Liver (tissue), 8 donors: ENCODE measurements at regions not wholly inside any gene's neighbourhood (a gene's known extent, or its start where the extent isn't known, plus 50 kb on each side); places are given as distances from the start of the nearest gene placed in this dataset.

Source experiments
- DNase-seq: peaks from one replicate; pipeline ENCODE4 v3.0.0-alpha.2; 2017; ENCODE audit warnings: low spot score
- H3K27ac ChIP-seq, 2 donors: one replicate each; pipeline ENCODE4 v1.7.0; 2013; ENCODE audit warnings: inconsistent platforms in 2 of 2, low read length in 2 of 2, control low read depth in 1 of 2, low read depth in 1 of 2, mild to moderate bottlenecking in 1 of 2
- H3K27me3 ChIP-seq, 4 donors: one replicate each; pipeline versions ENCODE4 v1.6.1 to v1.7.0; 2013; ENCODE audit warnings: low read length in 3 of 4, inconsistent platforms in 1 of 4, mild to moderate bottlenecking in 1 of 4, moderate library complexity in 1 of 4; ENCODE audit not compliant: control insufficient read depth in 4 of 4, insufficient read depth in 4 of 4
- H3K36me3 ChIP-seq, 4 donors: one replicate each; pipeline versions ENCODE4 v1.6.1 to v1.7.0; 2013; ENCODE audit warnings: low read length in 3 of 4, mild to moderate bottlenecking in 3 of 4, low read depth in 1 of 4, moderate library complexity in 1 of 4; ENCODE audit not compliant: control insufficient read depth in 4 of 4, insufficient read depth in 3 of 4
- H3K4me1 ChIP-seq, 4 donors: one replicate each; pipeline versions ENCODE4 v1.6.1 to v1.7.0; 2013; ENCODE audit warnings: low read length in 3 of 4, mild to moderate bottlenecking in 3 of 4, moderate library complexity in 1 of 4; ENCODE audit not compliant: control insufficient read depth in 4 of 4, insufficient read depth in 4 of 4
- H3K4me3 ChIP-seq, 3 donors: one replicate each; pipeline versions ENCODE4 v1.6.1 to v1.7.0; 2013; ENCODE audit warnings: low read length in 3 of 3, control low read depth in 1 of 3, low read depth in 1 of 3, mild to moderate bottlenecking in 1 of 3
- H3K9ac ChIP-seq, 2 donors: one replicate each; pipeline ENCODE4 v1.7.0; 2013; ENCODE audit warnings: low read length in 2 of 2, mild to moderate bottlenecking in 2 of 2, moderate library complexity in 2 of 2, control low read depth in 1 of 2, low read depth in 1 of 2
- H3K9me3 ChIP-seq, 4 donors: one replicate each; pipeline versions ENCODE4 v1.6.1 to v1.7.0; 2013; ENCODE audit warnings: low read length in 3 of 4; ENCODE audit not compliant: control insufficient read depth in 4 of 4
- ATF3 ChIP-seq: IDR thresholded peaks from 2 replicates; pipeline ENCODE4 v1.6.1; 2016; ENCODE audit warnings: antibody characterized with exemption
- CTCF ChIP-seq: fragments of 150-350 bp; IDR thresholded peaks from 2 replicates; pipeline ENCODE4 v1.5.1; 2017; ENCODE audit warnings: improper control_type of control experiment, low read depth, low read length; ENCODE audit not compliant: missing input control
- FOXA1 ChIP-seq: IDR thresholded peaks from 2 replicates; pipeline ENCODE4 v1.6.1; 2016; ENCODE audit warnings: antibody characterized with exemption
- FOXA2 ChIP-seq: IDR thresholded peaks from 2 replicates; pipeline ENCODE4 v1.6.1; 2016; ENCODE audit warnings: antibody characterized with exemption
- GABPA ChIP-seq, 2 donors: IDR thresholded peaks in 1 of 2; conservative IDR thresholded peaks in 1 of 2; 2 replicates each; pipeline ENCODE4 v1.6.1; 2016; ENCODE audit warnings: antibody characterized with exemption in 2 of 2, mild to moderate bottlenecking in 1 of 2, moderate library complexity in 1 of 2
- JUND ChIP-seq, 2 donors: IDR thresholded peaks; 2 replicates each; pipeline ENCODE4 v1.6.1; 2016; ENCODE audit warnings: antibody characterized with exemption in 2 of 2
- NR2F2 ChIP-seq: IDR thresholded peaks from 2 replicates; pipeline ENCODE4 v1.6.1; 2016; ENCODE audit warnings: antibody characterized with exemption
- RAD21 ChIP-seq, 2 donors: IDR thresholded peaks; 2 replicates each; pipeline ENCODE4 v1.6.1; 2016; ENCODE audit warnings: antibody characterized with exemption in 2 of 2, mild to moderate bottlenecking in 2 of 2
- REST ChIP-seq: IDR thresholded peaks from 2 replicates; pipeline ENCODE4 v1.6.1; 2016; ENCODE audit warnings: antibody characterized with exemption, mild to moderate bottlenecking
- TAF1 ChIP-seq: conservative IDR thresholded peaks from 2 replicates; pipeline ENCODE4 v1.6.1; 2016; ENCODE audit warnings: antibody characterized with exemption, mild to moderate bottlenecking
- YY1 ChIP-seq: IDR thresholded peaks from 2 replicates; pipeline ENCODE4 v1.6.1; 2016; ENCODE audit warnings: antibody characterized with exemption, mild to moderate bottlenecking
- ZBTB33 ChIP-seq: IDR thresholded peaks from 2 replicates; pipeline ENCODE4 v1.6.1; 2016; ENCODE audit warnings: antibody characterized with exemption
- WGBS: extraction: QIAGEN DNeasy Blood & Tissue Kit; methylation state at CpG from one replicate; pipeline ENCODE4 v1.1.7; 2013; 5-methylcytosine and 5-hydroxymethylcytosine counted together
- donor health status: healthy.
- donor health status: healthy.
- donor health status: healthy.
- donor health status: healthy.
- donor health status: healthy.

- Histone ChIP-seq H3K27me3 (no peaks in the 10 kb centered on the region), H3K4me1 (peaks cover 0 to 2% (median 0%) of the 10 kb centered on the region in 4 donors), H3K9ac (no peak overlapping the region), H3K4me3 (no peak overlapping the region), H3K27ac (no peak overlapping the region), H3K36me3 (no peaks in the 10 kb centered on the region), H3K9me3 (no peaks in the 10 kb centered on the region)
- DNase-seq, result no peak
- 71% methylated on average over 5 of the region's 5 CpGs for WGBS
- TF ChIP-seq FOXA2, result no peak
- TF ChIP-seq ZBTB33, result no peak
- TF ChIP-seq CTCF, result no peak
- TF ChIP-seq RAD21 (IDR thresholded peaks at IDR 0.05), result no peak
- TF ChIP-seq JUND (IDR thresholded peaks at IDR 0.05), result no peak
- no peak for TF ChIP-seq YY1
- TF ChIP-seq REST, result no peak
Observed at GRCh38 chr2:234836271-234836670, 115.5 kb upstream of the SH3BP4 start.

- Histone ChIP-seq H3K9ac (no peak overlapping the region), H3K27me3 (no peaks in the 10 kb centered on the region), H3K9me3 (no peaks in the 10 kb centered on the region), H3K4me3 (no peak overlapping the region), H3K4me1 (peaks cover 0 to 2% (median 0%) of the 10 kb centered on the region in 4 donors), H3K27ac (no peak overlapping the region), H3K36me3 (no peaks in the 10 kb centered on the region)
- no peak for DNase-seq
- 94% methylated on average over 4 of the region's 4 CpGs for WGBS
- no peak for TF ChIP-seq ATF3
- TF ChIP-seq REST, result no peak
- TF ChIP-seq GABPA (IDR thresholded peaks at IDR 0.05 in 1 of 2, conservative IDR thresholded peaks at IDR 0.05 in 1 of 2), result no peak
- no peak for TF ChIP-seq NR2F2
- no peak for TF ChIP-seq FOXA1
- no peak for TF ChIP-seq FOXA2
- TF ChIP-seq TAF1, result no peak
- TF ChIP-seq RAD21 (IDR thresholded peaks at IDR 0.05), result no peak
Observed at GRCh38 chr2:234835738-234836137, 116.1 kb upstream of the SH3BP4 start.
